ENCODE measurements at regions not wholly inside any gene's neighbourhood (a gene's known extent, or its start where the extent isn't known, plus 50 kb on each side); places are given as distances from the start of the nearest gene placed in this dataset.

GRCh38 chr12:89970722-89971121 lies 262.1 kb upstream of the ATP2B1 start:
- H3K4me1 ChIP-seq, result peaks cover 0 to 12% (median 0%) of the 10 kb centered on the region in 9 donors
- H3K36me3 ChIP-seq, result no peaks in the 10 kb centered on the region
- no peak for DNase-seq
- intact Hi-C loops (cut with DNase I), result no loop called here
- ATAC-seq, result no peak
- no peak overlapping the region for H3K27ac ChIP-seq
- H3K27me3 ChIP-seq, result no peaks in the 10 kb centered on the region
- WGBS, 2 donors, result 93 to 95% methylated on average over 1 of the region's 1 CpG
- no peaks in the 10 kb centered on the region for H3K9me3 ChIP-seq
- H3K4me3 ChIP-seq, result no peak overlapping the region
- TF ChIP-seq CTCF (IDR thresholded peaks at IDR 0.05), result no peak

GRCh38 chr12:89969093-89969492 lies 260.5 kb upstream of the ATP2B1 start:
- no peak overlapping the region for H3K4me3 ChIP-seq
- no peak for TF ChIP-seq CTCF (IDR thresholded peaks at IDR 0.05)
- H3K27me3 ChIP-seq, result no peaks in the 10 kb centered on the region
- intact Hi-C loops (cut with DNase I), result no loop called here
- WGBS, 2 donors, result 71 to 73% methylated on average over 4 of the region's 4 CpGs
- H3K9me3 ChIP-seq, result no peaks in the 10 kb centered on the region
- peaks cover 0 to 12% (median 0%) of the 10 kb centered on the region in 9 donors for H3K4me1 ChIP-seq
- no peaks in the 10 kb centered on the region for H3K36me3 ChIP-seq
- no peak overlapping the region for H3K27ac ChIP-seq
- ATAC-seq (no peak), DNase-seq (no peak)

DNA sequence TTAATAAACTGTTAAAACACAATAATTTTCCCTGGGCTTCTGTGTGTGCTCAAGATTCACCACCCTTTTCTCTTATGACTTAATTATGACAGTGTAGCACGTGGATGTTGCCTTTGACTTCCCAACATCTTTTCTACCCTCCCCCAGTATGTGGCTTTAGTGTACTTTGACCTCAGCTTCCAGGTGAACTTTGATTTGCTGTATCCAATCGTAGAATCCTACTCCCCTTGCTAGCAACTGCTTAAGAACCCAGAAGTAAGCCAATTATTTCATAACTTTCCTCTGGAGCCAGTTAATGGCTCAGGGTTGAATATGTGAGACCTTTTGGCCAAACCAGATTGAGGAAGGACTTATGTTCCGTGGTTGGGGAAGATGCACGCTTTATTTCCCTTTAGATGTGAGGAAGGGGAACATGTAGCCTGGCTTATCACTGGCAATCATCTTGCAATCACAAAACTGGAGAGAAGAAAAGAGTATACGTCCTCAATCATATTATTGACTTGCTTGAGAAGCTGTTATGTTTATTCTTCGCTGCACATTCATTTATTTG lies 259.6 kb upstream of the ATP2B1 start:
- Histone ChIP-seq H3K4me1 (peaks cover 0 to 12% (median 0%) of the 10 kb centered on the region in 9 donors), H3K27me3 (no peaks in the 10 kb centered on the region), H3K27ac (no peak overlapping the region), H3K9me3 (no peaks in the 10 kb centered on the region), H3K4me3 (no peak overlapping the region), H3K36me3 (no peaks in the 10 kb centered on the region)
- no peak for ATAC-seq
- DNase-seq, result no peak
- TF ChIP-seq CTCF (IDR thresholded peaks at IDR 0.05), result no peak
- intact Hi-C loops (cut with DNase I), result no loop called here
- WGBS, 2 donors, result 88 to 94% methylated on average over 6 of the region's 6 CpGs

- no peaks in the 10 kb centered on the region for H3K9me3 ChIP-seq
- no peak for TF ChIP-seq CTCF (IDR thresholded peaks at IDR 0.05)
- ATAC-seq (no peak), DNase-seq (no peak)
- H3K27me3 ChIP-seq, result no peaks in the 10 kb centered on the region
- H3K4me3 ChIP-seq, result no peak overlapping the region
- peaks cover 0 to 1% (median 0%) of the 10 kb centered on the region in 9 donors for H3K4me1 ChIP-seq
- H3K27ac ChIP-seq, result no peak overlapping the region
- WGBS, 2 donors, result 84 to 88% methylated on average over 4 of the region's 4 CpGs
- no peaks in the 10 kb centered on the region for H3K36me3 ChIP-seq
- intact Hi-C loops (cut with DNase I), result no loop called here
Observed at GRCh38 chr12:89966495-89967240, 258.0 kb upstream of the ATP2B1 start.

Measured in heart right ventricle (tissue), 16 donors.